ENCODE measurements at regions not wholly inside any gene's neighbourhood (a gene's known extent, or its start where the extent isn't known, plus 50 kb on each side); places are given as distances from the start of the nearest gene placed in this dataset.

- no peak overlapping the region for H3K27ac ChIP-seq
- peaks cover 0 to 4% (median 0%) of the 10 kb centered on the region in 4 donors for H3K4me1 ChIP-seq
- H3K36me3 ChIP-seq = no peaks in the 10 kb centered on the region
- H3K27me3 ChIP-seq = no peaks in the 10 kb centered on the region
- WGBS, 2 donors = 86 to 91% methylated on average over 8 of the region's 8 CpGs
- DNase-seq (ENCODE audit: low spot score in 2 of 2) = no peak
- no peaks in the 10 kb centered on the region for H3K9me3 ChIP-seq
- TF ChIP-seq EP300 (IDR thresholded peaks at IDR 0.05) = no peak
- TF ChIP-seq POLR2A (IDR thresholded peaks at IDR 0.05) = no peak
- no peak for TF ChIP-seq CTCF (IDR thresholded peaks at IDR 0.05)
- H3K4me3 ChIP-seq = no peak overlapping the region
Observed at GRCh38 chr1:232150770-232151548, 479.0 kb downstream of the SIPA1L2 start.

- Histone ChIP-seq H3K9me3 (no peaks in the 10 kb centered on the region), H3K36me3 (no peaks in the 10 kb centered on the region), H3K4me3 (no peak overlapping the region), H3K4me1 (peaks cover 0 to 4% (median 0%) of the 10 kb centered on the region in 4 donors), H3K27me3 (no peaks in the 10 kb centered on the region), H3K27ac (no peak overlapping the region)
- WGBS, 2 donors = 35 to 36% methylated on average over 9 of the region's 9 CpGs
- TF ChIP-seq POLR2A (IDR thresholded peaks at IDR 0.05) (no peak), EP300 (IDR thresholded peaks at IDR 0.05) (no peak), CTCF (IDR thresholded peaks at IDR 0.05) (no peak)
- no peak for DNase-seq (ENCODE audit: low spot score in 2 of 2)
Observed at GRCh38 chr1:232149287-232150201, 480.4 kb downstream of the SIPA1L2 start.

GRCh38 chr1:232147215-232147614 is 482.7 kb downstream of the SIPA1L2 start:
- no peaks in the 10 kb centered on the region for H3K36me3 ChIP-seq
- DNase-seq (ENCODE audit: low spot score in 2 of 2) = no peak

GRCh38 chr1:232146514-232146913 is 483.4 kb downstream of the SIPA1L2 start:
- Histone ChIP-seq H3K4me3 (no peak overlapping the region), H3K4me1 (peaks cover 0 to 25% (median 9%) of the 10 kb centered on the region in 4 donors), H3K27ac (peak overlapping the region in 1 of 4 donors; percentile 17), H3K27me3 (no peaks in the 10 kb centered on the region), H3K9me3 (no peaks in the 10 kb centered on the region), H3K36me3 (no peaks in the 10 kb centered on the region)
- no peak for DNase-seq (ENCODE audit: low spot score in 2 of 2)
- 89 to 91% methylated on average over 3 of the region's 3 CpGs for WGBS, 2 donors
- TF ChIP-seq EP300 (IDR thresholded peaks at IDR 0.05) (no peak), POLR2A (IDR thresholded peaks at IDR 0.05) (no peak), CTCF (IDR thresholded peaks at IDR 0.05) (no peak)

More at GRCh38 chr1:232147215-232147614, 482.7 kb downstream of the SIPA1L2 start:
- TF ChIP-seq CTCF (IDR thresholded peaks at IDR 0.05) = no peak
- Histone ChIP-seq H3K27ac (no peak overlapping the region), H3K4me3 (no peak overlapping the region), H3K9me3 (no peaks in the 10 kb centered on the region), H3K4me1 (peaks cover 0 to 18% (median 7%) of the 10 kb centered on the region in 4 donors), H3K27me3 (no peaks in the 10 kb centered on the region)
- WGBS, 2 donors = 89 to 94% methylated on average over 2 of the region's 2 CpGs

GRCh38 chr1:232145768-232146167 is 484.2 kb downstream of the SIPA1L2 start:
- DNase-seq (ENCODE audit: low spot score in 2 of 2) = no peak
- TF ChIP-seq POLR2A (IDR thresholded peaks at IDR 0.05) (no peak), EP300 (IDR thresholded peaks at IDR 0.05) (no peak), CTCF (IDR thresholded peaks at IDR 0.05) (no peak)
- 92 to 100% methylated on average over 2 of the region's 2 CpGs for WGBS, 2 donors
- Histone ChIP-seq H3K27me3 (no peaks in the 10 kb centered on the region), H3K4me1 (peaks cover 0 to 26% (median 9%) of the 10 kb centered on the region in 4 donors), H3K36me3 (no peaks in the 10 kb centered on the region), H3K4me3 (no peak overlapping the region), H3K27ac (peak overlapping the region in 1 of 4 donors; percentile 17), H3K9me3 (peaks cover 0 to 3% (median under 1%) of the 10 kb centered on the region in 4 donors)
